ENCODE measurements at regions not wholly inside any gene's neighbourhood (a gene's known extent, or its start where the extent isn't known, plus 50 kb on each side); places are given as distances from the start of the nearest gene placed in this dataset.
A peak's percentile ranks its signal among the peaks of the same experiment; 100 is the strongest.

- DNase-seq (ENCODE audit: low read depth in 2 of 2): no peak
Observed at GRCh38 chr17:33514369-33514768, 221.3 kb upstream of the ASIC2 start.

GRCh38 chr17:33515974-33516373 is 222.9 kb upstream of the ASIC2 start:
- no peak for DNase-seq (ENCODE audit: low read depth in 2 of 2)

- no peak for DNase-seq (ENCODE audit: low read depth in 2 of 2)
Observed at GRCh38 chr17:33516645-33517044, 223.6 kb upstream of the ASIC2 start.

GRCh38 chr17:33517746-33518145 is 224.7 kb upstream of the ASIC2 start:
- DNase-seq (ENCODE audit: low read depth in 2 of 2): no peak

- no peak for DNase-seq (ENCODE audit: low read depth in 2 of 2)
Observed at GRCh38 chr17:33519692-33520091, 226.6 kb upstream of the ASIC2 start.

GRCh38 chr17:33520426-33521330 is 227.6 kb upstream of the ASIC2 start:
- peak; percentile 12 to 53 for DNase-seq (ENCODE audit: low read depth in 2 of 2)

GRCh38 chr17:33521784-33522183 is 228.7 kb upstream of the ASIC2 start:
- no peak for DNase-seq (ENCODE audit: low read depth in 2 of 2)

- no peak for DNase-seq (ENCODE audit: low read depth in 2 of 2)
Observed at GRCh38 chr17:33522623-33523022, 229.5 kb upstream of the ASIC2 start.

- no peak for DNase-seq (ENCODE audit: low read depth in 2 of 2)
Observed at GRCh38 chr17:33523577-33523981, 230.5 kb upstream of the ASIC2 start.

- DNase-seq (ENCODE audit: low read depth in 2 of 2): no peak
Observed at GRCh38 chr17:33525186-33525585, 232.1 kb upstream of the ASIC2 start.

- DNase-seq (ENCODE audit: low read depth in 2 of 2): no peak
Observed at GRCh38 chr17:33526717-33527116, 233.6 kb upstream of the ASIC2 start.

- no peak for DNase-seq (ENCODE audit: low read depth in 2 of 2)
Observed at GRCh38 chr17:33527290-33527689, 234.2 kb upstream of the ASIC2 start.

GRCh38 chr17:33528846-33529245 is 235.8 kb upstream of the ASIC2 start:
- DNase-seq (ENCODE audit: low read depth in 2 of 2): no peak

GRCh38 chr17:33529816-33530215 is 236.7 kb upstream of the ASIC2 start:
- no peak for DNase-seq (ENCODE audit: low read depth in 2 of 2)

- DNase-seq (ENCODE audit: low read depth in 2 of 2): no peak
Observed at GRCh38 chr17:33531311-33531710, 238.2 kb upstream of the ASIC2 start.

GRCh38 chr17:33534087-33534486 is 241.0 kb upstream of the ASIC2 start:
- no peak for DNase-seq (ENCODE audit: low read depth in 2 of 2)

GRCh38 chr17:33545124-33545523 is 252.0 kb upstream of the ASIC2 start:
- DNase-seq (ENCODE audit: low read depth in 2 of 2): no peak

GRCh38 chr17:33550261-33550660 is 257.2 kb upstream of the ASIC2 start:
- DNase-seq (ENCODE audit: low read depth in 2 of 2): no peak

GRCh38 chr17:33551075-33551474 is 258.0 kb upstream of the ASIC2 start:
- DNase-seq (ENCODE audit: low read depth in 2 of 2): no peak

GRCh38 chr17:33551911-33552310 is 258.8 kb upstream of the ASIC2 start:
- DNase-seq (ENCODE audit: low read depth in 2 of 2): no peak

- DNase-seq (ENCODE audit: low read depth in 2 of 2): no peak
Observed at GRCh38 chr17:33560165-33560564, 267.1 kb upstream of the ASIC2 start.

- no peak for DNase-seq (ENCODE audit: low read depth in 2 of 2)
Observed at GRCh38 chr17:33560871-33561270, 267.8 kb upstream of the ASIC2 start.

- no peak for DNase-seq (ENCODE audit: low read depth in 2 of 2)
Observed at GRCh38 chr17:33561569-33562334, 268.7 kb upstream of the ASIC2 start.

All from stimulated activated CD4-positive, alpha-beta T cell treated with anti-CD3 and anti-CD28 coated beads, Interleukin-12 subunit alpha, Interleukin-12 subunit beta, amount 100 ng/mL, for 24 hours (primary cell).